ENCODE measurements at regions not wholly inside any gene's neighbourhood (a gene's known extent, or its start where the extent isn't known, plus 50 kb on each side); places are given as distances from the start of the nearest gene placed in this dataset.

GRCh38 chr5:68505917-68506860 lies 290.6 kb downstream of the PIK3R1 start:
- TF ChIP-seq, protein P1, sequence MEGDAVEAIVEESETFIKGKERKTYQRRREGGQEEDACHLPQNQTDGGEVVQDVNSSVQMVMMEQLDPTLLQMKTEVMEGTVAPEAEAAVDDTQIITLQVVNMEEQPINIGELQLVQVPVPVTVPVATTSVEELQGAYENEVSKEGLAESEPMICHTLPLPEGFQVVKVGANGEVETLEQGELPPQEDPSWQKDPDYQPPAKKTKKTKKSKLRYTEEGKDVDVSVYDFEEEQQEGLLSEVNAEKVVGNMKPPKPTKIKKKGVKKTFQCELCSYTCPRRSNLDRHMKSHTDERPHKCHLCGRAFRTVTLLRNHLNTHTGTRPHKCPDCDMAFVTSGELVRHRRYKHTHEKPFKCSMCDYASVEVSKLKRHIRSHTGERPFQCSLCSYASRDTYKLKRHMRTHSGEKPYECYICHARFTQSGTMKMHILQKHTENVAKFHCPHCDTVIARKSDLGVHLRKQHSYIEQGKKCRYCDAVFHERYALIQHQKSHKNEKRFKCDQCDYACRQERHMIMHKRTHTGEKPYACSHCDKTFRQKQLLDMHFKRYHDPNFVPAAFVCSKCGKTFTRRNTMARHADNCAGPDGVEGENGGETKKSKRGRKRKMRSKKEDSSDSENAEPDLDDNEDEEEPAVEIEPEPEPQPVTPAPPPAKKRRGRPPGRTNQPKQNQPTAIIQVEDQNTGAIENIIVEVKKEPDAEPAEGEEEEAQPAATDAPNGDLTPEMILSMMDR (IDR thresholded peaks at IDR 0.05; ENCODE audit: insufficient read depth, low read depth, low read length, missing control alignments) = no peak
- DNase-seq (ENCODE audit: low read depth) = no peak
- H3K4me3 ChIP-seq (ENCODE audit: low read depth, low read length) = no peak overlapping the region

- no peak for DNase-seq (ENCODE audit: low read depth)
These were observed 300.0 kb downstream of the PIK3R1 start for GRCh38 chr5:68515514-68515913.

GRCh38 chr5:68518286-68518685 lies 302.7 kb downstream of the PIK3R1 start:
- no peak for DNase-seq (ENCODE audit: low read depth)
- TF ChIP-seq, protein P1 (IDR thresholded peaks at IDR 0.05; ENCODE audit: insufficient read depth, low read depth, low read length, missing control alignments) = no peak
- H3K4me3 ChIP-seq (ENCODE audit: low read depth, low read length) = no peak overlapping the region

More at GRCh38 chr5:68515514-68515913, 300.0 kb downstream of the PIK3R1 start:
- TF ChIP-seq, protein P1 (IDR thresholded peaks at IDR 0.05; ENCODE audit: insufficient read depth, low read depth, low read length, missing control alignments) = no peak
- no peak overlapping the region for H3K4me3 ChIP-seq (ENCODE audit: low read depth, low read length)

- DNase-seq (ENCODE audit: low read depth) = no peak
These were observed 303.6 kb downstream of the PIK3R1 start for GRCh38 chr5:68519143-68519542.

DNA sequence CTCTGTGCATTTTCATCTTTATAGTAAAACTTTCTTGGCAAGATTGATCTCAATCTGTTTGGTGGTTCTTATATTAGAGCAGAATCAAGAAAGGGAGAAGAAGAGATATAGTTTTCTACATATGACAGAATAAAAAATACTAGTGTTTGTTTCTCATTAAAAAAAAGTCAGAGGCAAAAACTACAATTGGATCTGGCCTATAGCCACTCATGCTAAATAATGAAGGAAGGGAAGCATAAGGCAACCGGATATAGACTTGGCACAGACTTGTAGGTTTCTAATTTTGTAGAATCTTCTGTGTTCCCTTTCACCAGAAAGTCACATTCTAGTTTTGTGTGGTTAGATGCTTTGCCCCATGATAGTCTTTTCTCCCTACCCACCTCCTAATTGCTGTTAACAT lies 306.2 kb downstream of the PIK3R1 start:
- no peak overlapping the region for H3K4me3 ChIP-seq (ENCODE audit: low read depth, low read length)
- no peak for DNase-seq (ENCODE audit: low read depth)
- TF ChIP-seq, protein P1 (IDR thresholded peaks at IDR 0.05; ENCODE audit: insufficient read depth, low read depth, low read length, missing control alignments) = no peak

More at GRCh38 chr5:68519143-68519542, 303.6 kb downstream of the PIK3R1 start:
- H3K4me3 ChIP-seq (ENCODE audit: low read depth, low read length) = no peak overlapping the region
- TF ChIP-seq, protein P1 (IDR thresholded peaks at IDR 0.05; ENCODE audit: insufficient read depth, low read depth, low read length, missing control alignments) = no peak

- DNase-seq (ENCODE audit: low read depth) = no peak
- TF ChIP-seq, protein P1 (IDR thresholded peaks at IDR 0.05; ENCODE audit: insufficient read depth, low read depth, low read length, missing control alignments) = no peak
- H3K4me3 ChIP-seq (ENCODE audit: low read depth, low read length) = no peak overlapping the region
These were observed 307.3 kb downstream of the PIK3R1 start for GRCh38 chr5:68522863-68523262.
